NCI-H446 treated with DMSO at 0.1 percent for 48 hours (cell line): ENCODE measurements at regions not wholly inside any gene's neighbourhood (a gene's known extent, or its start where the extent isn't known, plus 50 kb on each side); places are given as distances from the start of the nearest gene placed in this dataset.
"Not testable (repeated sequence)": the region's sequence is repeated elsewhere in the genome, so short reads cannot be mapped to it uniquely, and the experiment has no call there.

Experiments used
- DNase-seq: peaks from one replicate; lab custom pipeline; 2025; lab: John Stamatoyannopoulos, UW

- DNase-seq = no peak
Observed at GRCh38 chr10:2790396-2791188, 276.8 kb upstream of the PFKP start.

GRCh38 chr10:2786251-2786650 lies 281.1 kb upstream of the PFKP start:
- DNase-seq = no peak

GRCh38 chr10:2784766-2785165 lies 282.6 kb upstream of the PFKP start:
- no peak for DNase-seq

- DNase-seq = no peak
Observed at GRCh38 chr10:2782950-2783349, 284.4 kb upstream of the PFKP start.

- no peak for DNase-seq
Observed at GRCh38 chr10:2782265-2782664, 285.1 kb upstream of the PFKP start.

GRCh38 chr10:2777666-2778355 lies 289.5 kb upstream of the PFKP start:
- DNase-seq = no peak

- DNase-seq = no peak
Observed at GRCh38 chr10:2772816-2773631, 294.3 kb upstream of the PFKP start.

- DNase-seq = no peak
Observed at GRCh38 chr10:2772135-2772534, 295.2 kb upstream of the PFKP start.

GRCh38 chr10:2767293-2767692 lies 300.1 kb upstream of the PFKP start:
- DNase-seq = not testable (repeated sequence)

GRCh38 chr10:2761971-2762370 lies 305.4 kb upstream of the PFKP start:
- no peak for DNase-seq

GRCh38 chr10:2761311-2761710 lies 306.0 kb upstream of the PFKP start:
- no peak for DNase-seq

GRCh38 chr10:2760736-2761135 lies 306.6 kb upstream of the PFKP start:
- DNase-seq = no peak

- DNase-seq = no peak
Observed at GRCh38 chr10:2759233-2759632, 308.1 kb upstream of the PFKP start.

GRCh38 chr10:2754943-2755342 lies 312.4 kb upstream of the PFKP start:
- DNase-seq = no peak

- DNase-seq = no peak
Observed at GRCh38 chr10:2748287-2748686, 319.1 kb upstream of the PFKP start.

- no peak for DNase-seq
Observed at GRCh38 chr10:2746638-2747037, 320.7 kb upstream of the PFKP start.

GRCh38 chr10:2745666-2746065 lies 321.7 kb upstream of the PFKP start:
- no peak for DNase-seq

GRCh38 chr10:2744547-2745200 lies 322.7 kb upstream of the PFKP start:
- no peak for DNase-seq

- no peak for DNase-seq
Observed at GRCh38 chr10:2734603-2735002, 332.7 kb upstream of the PFKP start.

GRCh38 chr10:2733278-2733963 lies 333.9 kb upstream of the PFKP start:
- no peak for DNase-seq

- no peak for DNase-seq
Observed at GRCh38 chr10:2731940-2732339, 335.4 kb upstream of the PFKP start.

GRCh38 chr10:2729197-2729596 lies 338.2 kb upstream of the PFKP start:
- no peak for DNase-seq
